Hepatocyte (in vitro differentiated cells): ENCODE measurements at regions not wholly inside any gene's neighbourhood (a gene's known extent, or its start where the extent isn't known, plus 50 kb on each side); places are given as distances from the start of the nearest gene placed in this dataset.

ENCODE experiments used
- CTCF ChIP-seq: fragments of 200-600 bp; sonication (generic); IDR thresholded peaks from 2 replicates; pipeline ENCODE4 v1.5.1; 2016; ENCODE audit warnings: antibody characterized with exemption, mild to moderate bottlenecking; ENCODE audit not compliant: poor library complexity
- EZH2 ChIP-seq: fragments of 200-600 bp; sonication (generic); IDR thresholded peaks from 2 replicates; pipeline ENCODE4 v1.6.1; 2016; ENCODE audit warnings: antibody characterized with exemption, mild to moderate bottlenecking, borderline replicate concordance
- EZH2phosphoT487 ChIP-seq: fragments of 200-600 bp; sonication (generic); IDR thresholded peaks from one replicate; pipeline ENCODE4 v1.6.1; 2018; ENCODE audit warnings: antibody characterized with exemption, mild to moderate bottlenecking, low read depth, moderate library complexity; ENCODE audit not compliant: unreplicated experiment, severe bottlenecking

GRCh38 chr5:42360616-42361314 lies 62.5 kb upstream of the GHR start:
- TF ChIP-seq CTCF (no peak), EZH2phosphoT487 (no peak), EZH2 (no peak)
